MM.1S (cell line): ENCODE measurements at regions not wholly inside any gene's neighbourhood (a gene's known extent, or its start where the extent isn't known, plus 50 kb on each side); places are given as distances from the start of the nearest gene placed in this dataset.

ENCODE experiments used
- DNase-seq: peaks from one replicate; pipeline ENCODE4 v3.0.0-alpha.2; 2015
- H2AFZ ChIP-seq: fragments of 300-600 bp; sonication (generic); 2 replicates; pipeline ENCODE4 v1.6.0; 2016; ENCODE audit warnings: antibody characterized with exemption, low read length
- H3F3A ChIP-seq: fragments of 300-600 bp; sonication (generic); 2 replicates; pipeline ENCODE4 v1.6.1; 2016; ENCODE audit warnings: mild to moderate bottlenecking, antibody characterized with exemption, low read length, moderate library complexity, mixed read lengths; ENCODE audit not compliant: insufficient read depth
- H3K27ac ChIP-seq: fragments of 300-600 bp; sonication (generic); 2 replicates; pipeline ENCODE4 v1.5.1; 2016; ENCODE audit warnings: mild to moderate bottlenecking, low read length
- H3K27me3 ChIP-seq: fragments of 300-600 bp; sonication (generic); replicated peaks from 2 replicates; pipeline ENCODE4 v1.6.0; 2016; ENCODE audit warnings: low read length; ENCODE audit not compliant: insufficient read depth
- H3K36me3 ChIP-seq: fragments of 300-600 bp; sonication (generic); replicated peaks from 2 replicates; pipeline ENCODE4 v1.6.1; 2016; ENCODE audit warnings: mild to moderate bottlenecking, low read length, mixed read lengths; ENCODE audit not compliant: insufficient read depth
- H3K4me1 ChIP-seq: fragments of 300-600 bp; sonication (generic); 2 replicates; pipeline ENCODE4 v1.6.1; 2016; ENCODE audit warnings: low read length, mixed read lengths
- H3K4me2 ChIP-seq: fragments of 300-600 bp; sonication (generic); 2 replicates; pipeline ENCODE4 v1.6.0; 2016; ENCODE audit warnings: low read depth, low read length
- H3K4me3 ChIP-seq: fragments of 300-600 bp; sonication (generic); 2 replicates; pipeline ENCODE4 v1.5.1; 2016; ENCODE audit warnings: low read length, mixed read lengths
- H3K79me2 ChIP-seq: fragments of 300-600 bp; sonication (generic); 2 replicates; pipeline ENCODE4 v1.6.1; 2016; ENCODE audit warnings: mixed run types, low read length, mixed read lengths
- H3K9ac ChIP-seq: fragments of 300-600 bp; sonication (generic); 2 replicates; pipeline ENCODE4 v1.6.1; 2016; ENCODE audit warnings: low read length, mixed read lengths
- H3K9me2 ChIP-seq: fragments of 300-600 bp; sonication (generic); replicated peaks from 2 replicates; pipeline ENCODE4 v1.6.1; 2016; ENCODE audit warnings: mild to moderate bottlenecking, low read length, mixed read lengths; ENCODE audit not compliant: insufficient read depth
- H3K9me3 ChIP-seq: fragments of 300-600 bp; sonication (generic); replicated peaks from 2 replicates; pipeline ENCODE4 v1.6.1; 2016; ENCODE audit warnings: mild to moderate bottlenecking, low read length, mixed read lengths; ENCODE audit not compliant: insufficient read depth
- H4K20me1 ChIP-seq: fragments of 300-600 bp; sonication (generic); 2 replicates; pipeline ENCODE4 v1.6.1; 2016; ENCODE audit warnings: mild to moderate bottlenecking, low read length, moderate library complexity, mixed read lengths; ENCODE audit not compliant: insufficient read depth
- CTCF ChIP-seq: fragments of 300-600 bp; sonication (generic); IDR thresholded peaks from 2 replicates; pipeline ENCODE4 v1.5.1; 2016; ENCODE audit warnings: antibody characterized with exemption, low read length, mixed read lengths
- EZH2 ChIP-seq: fragments of 300-600 bp; sonication (generic); optimal IDR thresholded peaks from 2 replicates; pipeline ENCODE3; 2017; ENCODE audit warnings: low read depth, mild to moderate bottlenecking, antibody characterized with exemption, low read length, mixed read lengths
- EZH2phosphoT487 ChIP-seq: fragments of 300-600 bp; sonication (generic); IDR thresholded peaks from 2 replicates; pipeline ENCODE4 v1.6.1; 2018; ENCODE audit warnings: antibody characterized with exemption, low read length

- H3K36me3 ChIP-seq, result no peaks in the 10 kb centered on the region
- H3F3A ChIP-seq, result no peaks in the 10 kb centered on the region
- no peaks in the 10 kb centered on the region for H3K9me2 ChIP-seq
- H3K4me3 ChIP-seq, result no peak overlapping the region
- H3K27me3 ChIP-seq, result no peaks in the 10 kb centered on the region
- H3K9me3 ChIP-seq, result no peaks in the 10 kb centered on the region
- no peaks in the 10 kb centered on the region for H4K20me1 ChIP-seq
- no peak for DNase-seq
- H2AFZ ChIP-seq, result no peak overlapping the region
- no peak overlapping the region for H3K9ac ChIP-seq
- TF ChIP-seq EZH2, result no peak
- TF ChIP-seq CTCF, result no peak
- TF ChIP-seq EZH2phosphoT487, result no peak
- H3K27ac ChIP-seq, result no peak overlapping the region
- no peaks in the 10 kb centered on the region for H3K79me2 ChIP-seq
- H3K4me2 ChIP-seq, result no peak overlapping the region
- H3K4me1 ChIP-seq, result no peaks in the 10 kb centered on the region
Measured at GRCh38 chrX:38923451-38923969, 122.3 kb downstream of the MID1IP1 start.

- H3K27ac ChIP-seq, result no peak overlapping the region
- no peaks in the 10 kb centered on the region for H3F3A ChIP-seq
- no peaks in the 10 kb centered on the region for H4K20me1 ChIP-seq
- TF ChIP-seq EZH2, result no peak
- no peak for TF ChIP-seq EZH2phosphoT487
- no peak for TF ChIP-seq CTCF
- H2AFZ ChIP-seq, result no peak overlapping the region
- H3K9me3 ChIP-seq, result no peaks in the 10 kb centered on the region
- H3K27me3 ChIP-seq, result no peaks in the 10 kb centered on the region
- DNase-seq, result no peak
- no peaks in the 10 kb centered on the region for H3K9me2 ChIP-seq
- H3K4me1 ChIP-seq, result no peaks in the 10 kb centered on the region
- no peaks in the 10 kb centered on the region for H3K36me3 ChIP-seq
- no peak overlapping the region for H3K9ac ChIP-seq
- H3K4me2 ChIP-seq, result no peak overlapping the region
- no peak overlapping the region for H3K4me3 ChIP-seq
- H3K79me2 ChIP-seq, result no peaks in the 10 kb centered on the region
Measured at GRCh38 chrX:38927592-38927991, 126.3 kb downstream of the MID1IP1 start.

GRCh38 chrX:38929966-38930421 is 128.7 kb downstream of the MID1IP1 start:
- no peaks in the 10 kb centered on the region for H4K20me1 ChIP-seq
- no peak overlapping the region for H3K4me2 ChIP-seq
- DNase-seq, result peak; percentile 43
- no peak overlapping the region for H3K9ac ChIP-seq
- H3K4me1 ChIP-seq, result no peaks in the 10 kb centered on the region
- no peak overlapping the region for H2AFZ ChIP-seq
- no peaks in the 10 kb centered on the region for H3K36me3 ChIP-seq
- H3K79me2 ChIP-seq, result no peaks in the 10 kb centered on the region
- no peaks in the 10 kb centered on the region for H3K9me2 ChIP-seq
- no peaks in the 10 kb centered on the region for H3F3A ChIP-seq
- no peak overlapping the region for H3K4me3 ChIP-seq
- H3K27me3 ChIP-seq, result no peaks in the 10 kb centered on the region
- TF ChIP-seq CTCF (no peak), EZH2 (no peak), EZH2phosphoT487 (no peak)
- no peaks in the 10 kb centered on the region for H3K9me3 ChIP-seq
- H3K27ac ChIP-seq, result no peak overlapping the region
